ENCODE measurements at regions not wholly inside any gene's neighbourhood (a gene's known extent, or its start where the extent isn't known, plus 50 kb on each side); places are given as distances from the start of the nearest gene placed in this dataset.

GRCh38 chr5:67673618-67674017 is 477.0 kb upstream of the CD180 start:
- TF ChIP-seq POLR2A (IDR thresholded peaks at IDR 0.05; ENCODE audit: low read length) (no peak), CTCF (IDR thresholded peaks at IDR 0.05) (no peak), RAD21 (conservative IDR thresholded peaks at IDR 0.05 in 1 of 2, IDR thresholded peaks at IDR 0.05 in 1 of 2) (no peak), RFX5 (IDR thresholded peaks at IDR 0.05) (no peak), CEBPB (IDR thresholded peaks at IDR 0.05) (no peak), REST (IDR thresholded peaks at IDR 0.05) (no peak)
